ENCODE measurements at regions not wholly inside any gene's neighbourhood (a gene's known extent, or its start where the extent isn't known, plus 50 kb on each side); places are given as distances from the start of the nearest gene placed in this dataset.

- no peak for DNase-seq (ENCODE audit: unreplicated experiment)
- no peak for TF ChIP-seq CTCF (IDR thresholded peaks at IDR 0.05; ENCODE audit: unreplicated experiment)
- ChIA-PET POLR2A (no interaction called here), CTCF (no interaction called here)
- Mint-ChIP-seq H3K27ac (ENCODE audit: low read depth, unreplicated experiment) (no peak overlapping the region), H3K9me3 (ENCODE audit: unreplicated experiment) (no peaks in the 10 kb centered on the region), H3K27me3 (ENCODE audit: insufficient read depth, unreplicated experiment) (no peaks in the 10 kb centered on the region), H3K36me3 (ENCODE audit: insufficient read depth, unreplicated experiment) (no peaks in the 10 kb centered on the region), H3K4me3 (ENCODE audit: unreplicated experiment) (no peak overlapping the region), H3K4me1 (ENCODE audit: insufficient read depth, unreplicated experiment) (no peaks in the 10 kb centered on the region)
- intact Hi-C loops (cut with micrococcal nuclease) = loop anchor here (10.0 kb wide), 1 partner anchor 343 kb away; no protein-coding TSS in a partner anchor
- no TSS peak for BruUV-seq (replicated peaks)
Observed at GRCh38 chr1:234837713-234838112, 227.7 kb upstream of the IRF2BP2 start.

GRCh38 chr1:234836776-234837357, 226.9 kb upstream of the IRF2BP2 start:
- Mint-ChIP-seq H3K9me3 (ENCODE audit: unreplicated experiment) (no peaks in the 10 kb centered on the region), H3K36me3 (ENCODE audit: insufficient read depth, unreplicated experiment) (no peaks in the 10 kb centered on the region), H3K27me3 (ENCODE audit: insufficient read depth, unreplicated experiment) (no peaks in the 10 kb centered on the region), H3K4me3 (ENCODE audit: unreplicated experiment) (no peak overlapping the region), H3K4me1 (ENCODE audit: insufficient read depth, unreplicated experiment) (no peaks in the 10 kb centered on the region), H3K27ac (ENCODE audit: low read depth, unreplicated experiment) (no peak overlapping the region)
- DNase-seq (ENCODE audit: unreplicated experiment) = no peak
- no peak for TF ChIP-seq CTCF (IDR thresholded peaks at IDR 0.05; ENCODE audit: unreplicated experiment)
- ChIA-PET CTCF (no interaction called here), POLR2A (no interaction called here)
- intact Hi-C loops (cut with micrococcal nuclease) = loop anchor here (10.0 kb wide), 1 partner anchor 342 kb away; no protein-coding TSS in a partner anchor
- BruUV-seq (replicated peaks) = no TSS peak

GRCh38 chr1:234836045-234836681, 226.2 kb upstream of the IRF2BP2 start:
- CTCF ChIA-PET = interaction anchor here (0.7 kb wide), 1 partner anchor 12 kb away, joined by 3 read pairs; no protein-coding TSS in a partner anchor
- intact Hi-C loops (cut with micrococcal nuclease) = loop anchor here (10.0 kb wide), 1 partner anchor 341 kb away; no protein-coding TSS in a partner anchor
- Mint-ChIP-seq H3K4me1 (ENCODE audit: insufficient read depth, unreplicated experiment) (no peaks in the 10 kb centered on the region), H3K9me3 (ENCODE audit: unreplicated experiment) (no peaks in the 10 kb centered on the region), H3K27me3 (ENCODE audit: insufficient read depth, unreplicated experiment) (no peaks in the 10 kb centered on the region), H3K4me3 (ENCODE audit: unreplicated experiment) (no peak overlapping the region), H3K36me3 (ENCODE audit: insufficient read depth, unreplicated experiment) (no peaks in the 10 kb centered on the region), H3K27ac (ENCODE audit: low read depth, unreplicated experiment) (no peak overlapping the region)
- TF ChIP-seq CTCF (IDR thresholded peaks at IDR 0.05; ENCODE audit: unreplicated experiment) = no peak
- POLR2A ChIA-PET = interaction anchor here (0.8 to 1.3 kb wide), 2 partner anchors 8 to 10 kb away, joined by 3 to 4 read pairs; no protein-coding TSS in a partner anchor
- no peak for DNase-seq (ENCODE audit: unreplicated experiment)
- BruUV-seq (replicated peaks) = no TSS peak

- no peak for TF ChIP-seq CTCF (IDR thresholded peaks at IDR 0.05; ENCODE audit: unreplicated experiment)
- H3K27ac Mint-ChIP-seq (ENCODE audit: low read depth, unreplicated experiment) = no peak overlapping the region
- H3K4me1 Mint-ChIP-seq (ENCODE audit: insufficient read depth, unreplicated experiment) = peaks cover under 1% of the 10 kb centered on the region
- H3K9me3 Mint-ChIP-seq (ENCODE audit: unreplicated experiment) = no peaks in the 10 kb centered on the region
- no peak overlapping the region for H3K4me3 Mint-ChIP-seq (ENCODE audit: unreplicated experiment)
- H3K27me3 Mint-ChIP-seq (ENCODE audit: insufficient read depth, unreplicated experiment) = peaks cover 8% of the 10 kb centered on the region
- no TSS peak for BruUV-seq (replicated peaks)
- H3K36me3 Mint-ChIP-seq (ENCODE audit: insufficient read depth, unreplicated experiment) = no peaks in the 10 kb centered on the region
- intact Hi-C loops (cut with micrococcal nuclease) = loop anchor here (10.0 kb wide), 1 partner anchor 340 kb away; no protein-coding TSS in a partner anchor
- ChIA-PET POLR2A (interaction anchor here (0.8 to 1.3 kb wide), 3 partner anchors 9 to 224 kb away, joined by 3 to 4 read pairs (median 3); no protein-coding TSS in a partner anchor), CTCF (interaction anchor here (0.6 to 1.0 kb wide), 3 partner anchors 9 to 230 kb away, joined by 3 read pairs; no protein-coding TSS in a partner anchor)
- no peak for DNase-seq (ENCODE audit: unreplicated experiment)
Observed at GRCh38 chr1:234835239-234835638, 225.3 kb upstream of the IRF2BP2 start.
